WTC11 (cell line): ENCODE measurements at regions not wholly inside any gene's neighbourhood (a gene's known extent, or its start where the extent isn't known, plus 50 kb on each side); places are given as distances from the start of the nearest gene placed in this dataset.

ENCODE experiments used
- ATAC-seq: fragments of 200-7000 bp; cut with Tn5 transposase; 2 replicates; pipeline ENCODE4 v1.10.0; 2021; ENCODE audit warnings: mild to moderate bottlenecking, moderate library complexity
- CTCF ChIA-PET: fragments of 300-600 bp; sonication (Branson Sonifier 250); formaldehyde crosslinking; loops from one replicate; lab custom pipeline; 2021; ENCODE audit warnings: antibody characterized with exemption; lab: Charles Lee
- POLR2A ChIA-PET: fragments of 350-600 bp; sonication (Branson Sonifier 250); formaldehyde crosslinking; loops from one replicate; lab custom pipeline; 2021; ENCODE audit warnings: antibody characterized with exemption; lab: Charles Lee
- DNase-seq: peaks from one replicate; pipeline ENCODE4 v3.0.0; 2021; ENCODE audit warnings: low spot score
- H3K27ac Mint-ChIP-seq: 2 replicates; pipeline ENCODE4 v1.8.0; 2021; ENCODE audit warnings: mixed read lengths
- H3K27me3 Mint-ChIP-seq: 2 replicates; pipeline ENCODE4 v1.8.0; 2021; ENCODE audit warnings: low read depth, mild to moderate bottlenecking, moderate library complexity, mixed read lengths
- H3K36me3 Mint-ChIP-seq: 2 replicates; pipeline ENCODE4 v1.8.0; 2021; ENCODE audit warnings: mixed read lengths
- H3K4me1 Mint-ChIP-seq: 2 replicates; pipeline ENCODE4 v1.8.0; 2022; ENCODE audit warnings: mixed read lengths
- H3K4me3 Mint-ChIP-seq: 2 replicates; pipeline ENCODE4 v1.8.0; 2021; ENCODE audit warnings: mild to moderate bottlenecking, moderate library complexity, mixed read lengths
- H3K9me3 Mint-ChIP-seq: 2 replicates; pipeline ENCODE4 v1.8.0; 2021; ENCODE audit warnings: mixed read lengths
- AR ChIP-seq: fragments of 250-450 bp; sonication (Bioruptor Pico); IDR thresholded peaks from 2 replicates; pipeline ENCODE4 v1.9.0; 2021; ENCODE audit warnings: mild to moderate bottlenecking
- ARID4B ChIP-seq: sonication (generic); formaldehyde crosslinking; IDR thresholded peaks from 2 replicates; pipeline ENCODE4 v1.8.0; 2023; ENCODE audit warnings: missing genetic modification reagents, mild to moderate bottlenecking, borderline replicate concordance
- ATF6 ChIP-seq: sonication (generic); formaldehyde crosslinking; IDR thresholded peaks from 2 replicates; pipeline ENCODE4 v1.8.1; 2023; ENCODE audit warnings: mild to moderate bottlenecking, missing genetic modification reagents
- EMX1 ChIP-seq: fragments of 250-450 bp; sonication (Bioruptor Pico); IDR thresholded peaks from 2 replicates; pipeline ENCODE4 v1.8.0; 2021; ENCODE audit warnings: mild to moderate bottlenecking
- ESRRA ChIP-seq: sonication (generic); formaldehyde crosslinking; IDR thresholded peaks from 2 replicates; pipeline ENCODE4 v1.8.1; 2022; ENCODE audit warnings: mild to moderate bottlenecking, missing genetic modification reagents, borderline replicate concordance
- GTF2I ChIP-seq: fragments of 250-450 bp; sonication (Bioruptor Pico); conservative IDR thresholded peaks from 2 replicates; pipeline ENCODE4 v1.4.0; 2021; ENCODE audit warnings: mild to moderate bottlenecking
- NFYB ChIP-seq: sonication (generic); formaldehyde crosslinking; conservative IDR thresholded peaks from 2 replicates; pipeline ENCODE4 v1.8.0; 2022; ENCODE audit warnings: low read depth, missing genetic modification reagents
- SMAD3 ChIP-seq: sonication (generic); formaldehyde crosslinking; IDR thresholded peaks from 2 replicates; pipeline ENCODE4 v1.8.0; 2022; ENCODE audit warnings: missing genetic modification reagents, mild to moderate bottlenecking, borderline replicate concordance
- SMAD4 ChIP-seq: sonication (generic); formaldehyde crosslinking; IDR thresholded peaks from 2 replicates; pipeline ENCODE4 v1.8.0; 2022; ENCODE audit warnings: mild to moderate bottlenecking, missing genetic modification reagents
- USF1 ChIP-seq: sonication (generic); formaldehyde crosslinking; IDR thresholded peaks from 2 replicates; pipeline ENCODE4 v1.8.0; 2022; ENCODE audit warnings: mild to moderate bottlenecking, missing genetic modification reagents
- ZNF317 ChIP-seq: sonication (generic); formaldehyde crosslinking; IDR thresholded peaks from 2 replicates; pipeline ENCODE4 v1.8.1; 2023; ENCODE audit warnings: low read depth, mild to moderate bottlenecking, moderate library complexity, missing genetic modification reagents, borderline replicate concordance
- ZNF423 ChIP-seq: fragments of 250-450 bp; sonication (Bioruptor Pico); IDR thresholded peaks from 2 replicates; pipeline ENCODE4 v2.1.2; 2022; ENCODE audit warnings: mild to moderate bottlenecking, moderate library complexity
- ZNF425 ChIP-seq: fragments of 250-450 bp; sonication (Bioruptor Pico); conservative IDR thresholded peaks from 2 replicates; pipeline ENCODE4 v1.9.0; 2021; ENCODE audit warnings: mild to moderate bottlenecking

GRCh38 chr1:22365331-22366295 is 86.0 kb upstream of the ZBTB40 start:
- H3K27me3 Mint-ChIP-seq, result no peaks in the 10 kb centered on the region; the same call in 1 of the 2 replicates
- no peaks in the 10 kb centered on the region for H3K36me3 Mint-ChIP-seq
- no peak overlapping the region for H3K27ac Mint-ChIP-seq
- CTCF ChIA-PET, result interaction anchor here (0.9 to 1.9 kb wide), 13 partner anchors 8 to 276 kb away, joined by 3 to 10 read pairs (median 3); no protein-coding TSS in a partner anchor
- ATAC-seq, result no peak
- H3K4me3 Mint-ChIP-seq, result no peak overlapping the region
- no peaks in the 10 kb centered on the region for H3K9me3 Mint-ChIP-seq
- TF ChIP-seq GTF2I (CRISPR knock-in tag) (no peak), ZNF425 (CRISPR knock-in tag) (no peak), EMX1 (CRISPR knock-in tag) (no peak), ZNF317 (CRISPR knock-in tag) (no peak), ATF6 (no peak), AR (CRISPR knock-in tag) (no peak)
- peaks cover 23% of the 10 kb centered on the region for H3K4me1 Mint-ChIP-seq
- POLR2A ChIA-PET, result no interaction called here
- DNase-seq, result no peak

- Mint-ChIP-seq H3K4me1 (peaks cover 23% of the 10 kb centered on the region), H3K27me3 (peaks cover 2% of the 10 kb centered on the region; the same call in 1 of the 2 replicates), H3K4me3 (no peak overlapping the region), H3K36me3 (no peaks in the 10 kb centered on the region), H3K9me3 (no peaks in the 10 kb centered on the region), H3K27ac (no peak overlapping the region)
- ATAC-seq, result no peak
- POLR2A ChIA-PET, result no interaction called here
- CTCF ChIA-PET, result interaction anchor here (1.0 kb wide), 1 partner anchor 50 kb away, joined by 3 read pairs; no protein-coding TSS in a partner anchor
- DNase-seq, result no peak
- no peak for TF ChIP-seq SMAD3 (CRISPR knock-in tag)
- TF ChIP-seq USF1 (CRISPR knock-in tag), result no peak
- TF ChIP-seq NFYB (CRISPR knock-in tag), result no peak
- no peak for TF ChIP-seq ZNF423 (CRISPR knock-in tag)
- TF ChIP-seq SMAD4, result no peak
- TF ChIP-seq ESRRA (CRISPR knock-in tag), result no peak
- no peak for TF ChIP-seq ZNF425 (CRISPR knock-in tag)
- TF ChIP-seq ARID4B, result no peak
These were observed 85.3 kb upstream of the ZBTB40 start for GRCh38 chr1:22366346-22366745.
